ENCODE measurements at regions not wholly inside any gene's neighbourhood (a gene's known extent, or its start where the extent isn't known, plus 50 kb on each side); places are given as distances from the start of the nearest gene placed in this dataset.

GRCh38 chr4:111755571-111755970 lies 389.7 kb upstream of the FAM241A start:
- DNase-seq, result no peak
- H3K27me3 Mint-ChIP-seq (ENCODE audit: insufficient read depth), result peaks cover 7% of the 10 kb centered on the region; the same call in 1 of the 2 replicates

GRCh38 chr4:111761531-111761930 lies 383.7 kb upstream of the FAM241A start:
- H3K9me3 Mint-ChIP-seq, result no peaks in the 10 kb centered on the region
- H3K27ac Mint-ChIP-seq, result no peak overlapping the region
- no peaks in the 10 kb centered on the region for H3K4me1 Mint-ChIP-seq (ENCODE audit: low read depth)
- no peaks in the 10 kb centered on the region for H3K27me3 Mint-ChIP-seq (ENCODE audit: insufficient read depth)
- TF ChIP-seq CTCF (IDR thresholded peaks at IDR 0.05), result no peak
- peak; percentile 3 for DNase-seq
- H3K36me3 Mint-ChIP-seq (ENCODE audit: low read depth), result no peaks in the 10 kb centered on the region
- H3K4me3 Mint-ChIP-seq, result no peak overlapping the region

More at GRCh38 chr4:111755571-111755970, 389.7 kb upstream of the FAM241A start:
- Mint-ChIP-seq H3K4me3 (no peak overlapping the region), H3K36me3 (ENCODE audit: low read depth) (no peaks in the 10 kb centered on the region), H3K27ac (no peak overlapping the region), H3K4me1 (ENCODE audit: low read depth) (no peaks in the 10 kb centered on the region), H3K9me3 (no peaks in the 10 kb centered on the region)
- no peak for TF ChIP-seq CTCF (IDR thresholded peaks at IDR 0.05)

DNA sequence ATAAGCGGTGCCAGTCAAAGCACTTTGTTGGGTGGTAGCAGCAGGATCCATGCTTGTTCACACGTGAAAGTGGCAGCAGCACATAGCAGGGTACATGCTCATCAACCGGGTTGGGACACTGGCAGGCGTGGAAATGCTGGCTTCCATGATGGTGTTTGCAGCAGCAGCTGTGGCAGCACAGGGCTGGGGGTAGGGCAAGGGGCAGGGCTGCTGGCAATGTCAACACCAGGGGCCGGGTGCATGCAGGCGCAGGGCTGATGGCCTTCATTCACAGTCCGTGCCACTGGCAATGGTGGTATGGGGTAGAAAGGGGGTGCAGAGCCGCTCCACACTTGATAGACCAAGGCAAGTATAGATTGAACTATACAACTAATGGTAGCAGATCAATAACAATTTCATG lies 374.7 kb upstream of the FAM241A start:
- H3K27me3 Mint-ChIP-seq (ENCODE audit: insufficient read depth), result no peaks in the 10 kb centered on the region; the same call in 1 of the 2 replicates
- H3K27ac Mint-ChIP-seq, result no peak overlapping the region
- no peaks in the 10 kb centered on the region for H3K9me3 Mint-ChIP-seq
- TF ChIP-seq CTCF (IDR thresholded peaks at IDR 0.05), result no peak
- no peaks in the 10 kb centered on the region for H3K36me3 Mint-ChIP-seq (ENCODE audit: low read depth)
- peaks cover 10% of the 10 kb centered on the region for H3K4me1 Mint-ChIP-seq (ENCODE audit: low read depth)
- no peak for DNase-seq
- H3K4me3 Mint-ChIP-seq, result no peak overlapping the region

- TF ChIP-seq CTCF (IDR thresholded peaks at IDR 0.05), result no peak
- Mint-ChIP-seq H3K27me3 (ENCODE audit: insufficient read depth) (no peaks in the 10 kb centered on the region; the same call in 1 of the 2 replicates), H3K36me3 (ENCODE audit: low read depth) (no peaks in the 10 kb centered on the region), H3K4me1 (ENCODE audit: low read depth) (peaks cover 28% of the 10 kb centered on the region), H3K27ac (no peak overlapping the region), H3K9me3 (no peaks in the 10 kb centered on the region), H3K4me3 (no peak overlapping the region)
- DNase-seq, result no peak
Observed at GRCh38 chr4:111773858-111774257, 371.4 kb upstream of the FAM241A start.

GRCh38 chr4:111775556-111776297 lies 369.5 kb upstream of the FAM241A start:
- Mint-ChIP-seq H3K4me1 (ENCODE audit: low read depth) (peaks cover 28% of the 10 kb centered on the region), H3K27ac (no peak overlapping the region), H3K4me3 (peak overlapping the region; percentile 31; the same call in 1 of the 2 replicates), H3K9me3 (no peaks in the 10 kb centered on the region), H3K27me3 (ENCODE audit: insufficient read depth) (0 out of 2 replicates have a peak, but pooled peaks cover 2% of the 10 kb centered on the region), H3K36me3 (ENCODE audit: low read depth) (no peaks in the 10 kb centered on the region)
- DNase-seq, result no peak
- TF ChIP-seq CTCF (IDR thresholded peaks at IDR 0.05), result no peak
